ENCODE measurements at regions not wholly inside any gene's neighbourhood (a gene's known extent, or its start where the extent isn't known, plus 50 kb on each side); places are given as distances from the start of the nearest gene placed in this dataset.

- TF ChIP-seq REST (IDR thresholded peaks at IDR 0.05; ENCODE audit: insufficient read depth in 1 of 2, low read depth in 2 of 2, low read length in 2 of 2) (no peak), TAF1 (IDR thresholded peaks at IDR 0.05; ENCODE audit: borderline replicate concordance, insufficient read depth, low read length) (no peak), POLR2AphosphoS5 (IDR thresholded peaks at IDR 0.05; ENCODE audit: low read depth, low read length) (no peak), SIN3A (IDR thresholded peaks at IDR 0.05; ENCODE audit: borderline replicate concordance, insufficient read depth, low read length) (no peak), FOXP2 (optimal IDR thresholded peaks at IDR 0.05; ENCODE audit: borderline replicate concordance, extremely low read depth, extremely low read length, insufficient read depth) (no peak)
Measured at GRCh38 chr12:47397664-47398281, 308.1 kb downstream of the RPAP3 start.
